ENCODE measurements at regions not wholly inside any gene's neighbourhood (a gene's known extent, or its start where the extent isn't known, plus 50 kb on each side); places are given as distances from the start of the nearest gene placed in this dataset.
A peak's percentile ranks its signal among the peaks of the same experiment; 100 is the strongest.
"Not testable (repeated sequence)": the region's sequence is repeated elsewhere in the genome, so short reads cannot be mapped to it uniquely, and the experiment has no call there.

- DNase-seq (ENCODE audit: insufficient read length, low spot score) (no peak), FAIRE-seq (no peak)
These were observed 206.6 kb upstream of the LRATD1 start for GRCh38 chr2:14425869-14426268.

GRCh38 chr2:14428056-14428455 lies 204.5 kb upstream of the LRATD1 start:
- DNase-seq (ENCODE audit: insufficient read length, low spot score) = no peak
- FAIRE-seq = no peak

GRCh38 chr2:14433946-14434495 lies 198.5 kb upstream of the LRATD1 start:
- FAIRE-seq (no peak), DNase-seq (ENCODE audit: insufficient read length, low spot score) (no peak)

DNA sequence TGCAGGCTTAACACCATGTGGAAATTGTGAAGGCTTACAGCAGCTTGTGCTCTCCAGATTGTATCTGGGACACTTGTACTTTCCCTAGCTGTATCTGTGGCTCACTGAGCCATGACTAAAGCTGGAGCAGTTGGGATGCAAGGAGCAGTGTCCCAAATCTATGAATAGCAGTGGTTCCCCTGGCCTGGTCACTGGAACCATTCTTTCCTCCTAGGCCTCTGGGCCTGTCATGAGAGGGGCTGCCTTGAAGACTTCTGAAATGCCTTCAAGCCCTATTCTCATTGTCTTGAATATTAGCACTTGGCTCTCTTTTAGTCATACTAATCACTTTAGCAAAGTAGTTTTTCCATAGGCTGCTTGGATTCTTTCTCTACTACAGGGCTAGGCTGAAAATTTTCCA lies 186.8 kb upstream of the LRATD1 start:
- FAIRE-seq = no peak

GRCh38 chr2:14448340-14448739 lies 184.2 kb upstream of the LRATD1 start:
- FAIRE-seq (no peak), DNase-seq (ENCODE audit: insufficient read length, low spot score) (no peak)

More for the DNA sequence above, 186.8 kb upstream of the LRATD1 start:
- no peak for DNase-seq (ENCODE audit: insufficient read length, low spot score)

- DNase-seq (ENCODE audit: insufficient read length, low spot score) (no peak), FAIRE-seq (no peak)
These were observed 181.2 kb upstream of the LRATD1 start for GRCh38 chr2:14451312-14451711.

DNA sequence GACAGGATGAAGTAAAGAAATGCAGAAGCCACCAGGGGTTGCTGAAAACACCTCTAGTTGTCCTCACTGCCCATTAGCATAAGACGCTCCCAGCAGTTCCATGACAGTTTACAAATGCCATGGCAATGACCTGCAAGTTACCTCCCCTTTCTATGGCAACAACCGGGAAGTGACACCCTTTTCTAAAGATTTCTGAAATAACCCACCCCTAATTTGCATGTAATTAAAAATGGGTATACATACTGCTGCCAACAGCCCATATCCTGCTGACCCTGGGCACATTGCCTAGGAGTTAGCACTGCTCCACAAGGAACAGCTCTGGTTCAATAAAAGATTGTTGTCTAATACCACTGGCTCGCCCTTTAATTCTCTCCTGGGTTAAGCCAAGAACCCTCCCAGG lies 178.3 kb upstream of the LRATD1 start:
- DNase-seq (ENCODE audit: insufficient read length, low spot score) = no peak

DNA sequence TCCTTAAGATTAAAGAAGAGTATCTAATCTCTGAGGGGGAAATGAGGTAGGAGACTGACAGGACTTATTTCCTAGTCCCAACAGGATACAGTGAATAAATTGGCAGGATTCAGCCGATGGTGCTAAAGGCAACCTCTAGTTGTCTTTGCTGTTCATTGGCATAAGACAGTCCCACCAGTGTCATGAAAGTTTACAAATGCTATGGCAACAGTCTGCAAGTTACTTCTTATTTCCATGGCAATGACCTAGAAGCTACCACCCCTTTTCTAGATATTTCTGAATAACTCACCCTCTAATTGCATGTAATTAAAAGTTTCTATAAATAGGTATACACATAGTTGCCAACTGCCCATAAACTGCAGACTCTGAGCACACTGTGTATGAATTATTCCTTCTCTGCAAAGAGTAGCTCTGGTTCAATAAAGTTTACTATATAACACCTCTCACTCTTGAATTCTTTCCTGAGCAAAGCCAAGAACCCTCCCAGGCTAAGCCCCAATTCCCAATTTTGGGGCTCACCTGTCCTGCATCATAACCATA lies 172.7 kb upstream of the LRATD1 start:
- FAIRE-seq = no peak
- DNase-seq (ENCODE audit: insufficient read length, low spot score) = no peak

More for the DNA sequence above, 178.3 kb upstream of the LRATD1 start:
- no peak for FAIRE-seq

DNA sequence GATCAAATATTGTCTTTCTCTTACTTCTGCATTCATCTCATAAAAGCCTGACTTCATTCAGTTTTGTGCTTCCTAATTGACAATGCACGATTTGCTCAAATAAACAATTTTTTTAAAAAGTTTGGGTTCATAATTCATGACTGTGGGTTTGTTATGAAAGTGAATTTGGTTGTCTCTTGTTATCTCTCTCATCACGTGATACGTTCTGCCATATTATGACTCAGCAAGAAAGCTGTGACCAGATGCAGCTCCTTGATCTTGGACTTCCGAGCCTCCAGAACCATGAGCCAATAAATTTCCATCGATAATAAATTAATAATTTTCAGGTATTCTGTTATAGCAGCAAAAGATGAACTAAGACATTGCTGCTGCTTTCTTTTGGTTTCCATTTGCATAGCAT lies 156.5 kb upstream of the LRATD1 start:
- DNase-seq (ENCODE audit: insufficient read length, low spot score) (no peak), FAIRE-seq (no peak)

DNA sequence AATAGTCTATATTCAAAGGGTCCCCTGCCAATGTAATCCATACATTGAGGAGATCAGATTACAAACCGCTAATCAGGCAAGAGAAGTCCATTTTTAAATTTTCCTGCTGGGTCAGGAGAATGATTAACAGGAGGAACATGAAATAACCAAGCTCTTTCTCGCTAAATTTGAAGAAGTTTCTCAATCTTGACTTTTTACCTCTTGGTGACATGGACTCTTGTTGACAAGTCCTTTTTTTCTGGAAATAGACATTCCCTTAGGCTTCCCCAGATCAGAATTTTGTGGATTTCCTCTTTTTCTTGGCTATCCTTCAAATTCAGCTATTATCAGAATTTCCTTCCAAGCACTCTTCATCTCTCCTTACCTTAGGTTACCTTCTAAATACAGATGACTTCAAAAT lies 153.0 kb upstream of the LRATD1 start:
- FAIRE-seq (no peak), DNase-seq (ENCODE audit: insufficient read length, low spot score) (no peak)

- DNase-seq (ENCODE audit: insufficient read length, low spot score) (no peak), FAIRE-seq (no peak)
These were observed 152.4 kb upstream of the LRATD1 start for GRCh38 chr2:14480120-14480519.

DNA sequence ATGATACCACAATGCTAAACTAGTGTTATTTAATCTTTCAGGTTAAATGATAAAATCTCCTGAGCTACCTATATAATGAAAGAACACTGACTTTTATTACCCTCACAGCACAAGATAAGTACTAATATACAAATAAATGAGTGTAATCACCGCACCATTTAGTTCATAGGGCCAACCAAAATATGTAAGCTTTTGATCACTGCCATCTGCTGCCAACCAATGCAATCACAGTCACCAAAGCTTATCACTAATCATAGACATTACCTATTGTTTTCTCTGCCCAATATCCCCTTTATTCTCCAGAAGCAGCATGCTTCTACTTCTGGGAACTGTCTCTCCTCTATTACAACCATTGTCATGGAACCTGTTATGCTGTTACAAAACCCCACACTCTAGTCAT lies 151.6 kb upstream of the LRATD1 start:
- DNase-seq (ENCODE audit: insufficient read length, low spot score) (no peak), FAIRE-seq (no peak)

DNA sequence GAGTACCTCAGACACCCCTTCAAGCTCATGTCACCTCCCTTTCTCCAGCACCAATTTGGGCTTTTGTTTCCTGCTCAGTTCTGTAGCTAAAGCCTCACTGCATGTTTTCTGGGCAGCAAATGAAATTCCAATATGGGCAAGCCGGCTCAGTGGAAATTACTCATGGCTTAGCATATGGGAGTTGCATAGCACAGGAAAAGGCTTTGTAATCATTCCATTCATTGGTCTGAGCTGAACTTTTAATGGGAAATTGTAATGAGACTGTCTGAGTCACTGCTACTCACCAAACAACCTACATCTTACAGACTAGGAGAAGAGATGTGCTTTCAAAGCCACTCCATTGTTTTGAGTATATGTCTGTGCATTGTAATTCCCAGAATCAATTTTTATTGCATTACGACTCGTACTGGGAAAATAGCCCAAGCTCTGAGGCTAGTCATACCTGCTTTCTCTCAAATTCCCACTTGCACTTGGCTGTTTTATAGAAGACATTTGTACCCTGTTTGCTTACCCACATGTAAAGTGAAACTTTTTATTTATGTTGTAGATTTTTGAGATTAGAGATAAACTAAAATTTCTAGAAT lies 139.5 kb upstream of the LRATD1 start:
- no peak for FAIRE-seq
- peak; percentile 24 for DNase-seq (ENCODE audit: insufficient read length, low spot score)

GRCh38 chr2:14494759-14495158 lies 137.8 kb upstream of the LRATD1 start:
- FAIRE-seq = no peak
- DNase-seq (ENCODE audit: insufficient read length, low spot score) = no peak

DNA sequence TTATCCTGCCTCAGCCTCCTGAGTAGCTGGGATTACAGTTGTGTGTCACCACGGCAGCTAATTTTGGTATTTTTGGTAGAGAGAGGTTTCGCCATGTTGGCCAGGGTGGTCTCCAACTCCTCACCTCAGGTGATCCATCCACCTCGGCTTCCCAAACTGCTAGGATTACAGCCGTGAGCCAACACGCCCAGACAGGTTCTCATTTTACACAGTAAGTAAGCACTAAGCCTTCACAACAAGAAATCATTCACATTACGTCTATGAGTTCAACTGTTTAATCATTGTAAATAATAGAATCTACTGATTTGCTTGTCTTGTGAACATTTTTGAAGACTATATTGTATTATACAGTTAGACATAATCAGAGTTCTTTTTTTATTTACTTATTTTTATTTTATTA lies 131.5 kb upstream of the LRATD1 start:
- FAIRE-seq = no peak
- no peak for DNase-seq (ENCODE audit: insufficient read length, low spot score)

DNA sequence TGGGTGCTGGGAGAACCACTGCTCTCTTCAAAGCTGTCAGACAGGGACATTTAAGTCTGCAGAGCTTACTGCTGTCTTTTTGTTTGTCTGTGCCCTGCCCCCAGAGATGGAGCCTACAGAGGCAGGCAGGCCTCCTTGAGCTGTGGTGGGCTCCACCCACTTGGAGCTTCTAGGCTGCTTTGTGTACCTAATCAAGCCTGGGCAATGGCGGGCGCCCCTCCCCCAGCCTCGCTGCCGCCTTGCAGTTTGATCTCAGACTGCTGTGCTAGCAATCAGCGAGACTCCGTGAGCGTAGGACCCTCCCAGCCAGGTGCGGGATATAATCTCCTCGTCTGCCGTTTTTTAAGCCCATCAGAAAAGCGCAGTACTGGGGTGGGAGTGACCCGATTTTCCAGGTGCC lies 125.6 kb upstream of the LRATD1 start:
- not testable (repeated sequence) for FAIRE-seq; DNase-seq (ENCODE audit: insufficient read length, low spot score)

- DNase-seq (ENCODE audit: insufficient read length, low spot score) (no peak), FAIRE-seq (no peak)
These were observed 121.0 kb upstream of the LRATD1 start for GRCh38 chr2:14511541-14511940.

DNA sequence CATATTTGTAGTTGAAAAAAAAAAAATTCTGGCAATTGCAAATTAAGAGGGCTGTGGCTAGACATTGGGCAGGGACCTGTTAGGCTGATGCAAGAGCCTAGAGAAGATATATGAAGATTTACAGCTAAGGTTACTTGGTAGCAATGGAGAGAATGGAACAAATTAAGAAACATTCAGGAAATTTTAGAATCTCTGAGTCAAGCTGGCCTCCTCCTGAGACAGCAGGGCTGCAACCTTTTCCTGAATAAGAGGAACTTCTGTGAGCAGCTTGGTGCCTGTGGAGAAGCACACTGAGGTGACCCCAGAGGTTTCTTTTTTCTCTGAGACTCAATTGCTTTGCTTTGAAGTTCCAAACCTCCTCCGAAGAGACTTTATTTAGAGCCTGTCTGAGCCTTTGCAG lies 118.6 kb upstream of the LRATD1 start:
- FAIRE-seq = no peak
- no peak for DNase-seq (ENCODE audit: insufficient read length, low spot score)

GRCh38 chr2:14516844-14517243 lies 115.7 kb upstream of the LRATD1 start:
- DNase-seq (ENCODE audit: insufficient read length, low spot score) (peak; percentile 37), FAIRE-seq (no peak)

GRCh38 chr2:14517731-14518130 lies 114.8 kb upstream of the LRATD1 start:
- DNase-seq (ENCODE audit: insufficient read length, low spot score) (no peak), FAIRE-seq (no peak)

GRCh38 chr2:14520385-14520945 lies 112.1 kb upstream of the LRATD1 start:
- FAIRE-seq = no peak

DNA sequence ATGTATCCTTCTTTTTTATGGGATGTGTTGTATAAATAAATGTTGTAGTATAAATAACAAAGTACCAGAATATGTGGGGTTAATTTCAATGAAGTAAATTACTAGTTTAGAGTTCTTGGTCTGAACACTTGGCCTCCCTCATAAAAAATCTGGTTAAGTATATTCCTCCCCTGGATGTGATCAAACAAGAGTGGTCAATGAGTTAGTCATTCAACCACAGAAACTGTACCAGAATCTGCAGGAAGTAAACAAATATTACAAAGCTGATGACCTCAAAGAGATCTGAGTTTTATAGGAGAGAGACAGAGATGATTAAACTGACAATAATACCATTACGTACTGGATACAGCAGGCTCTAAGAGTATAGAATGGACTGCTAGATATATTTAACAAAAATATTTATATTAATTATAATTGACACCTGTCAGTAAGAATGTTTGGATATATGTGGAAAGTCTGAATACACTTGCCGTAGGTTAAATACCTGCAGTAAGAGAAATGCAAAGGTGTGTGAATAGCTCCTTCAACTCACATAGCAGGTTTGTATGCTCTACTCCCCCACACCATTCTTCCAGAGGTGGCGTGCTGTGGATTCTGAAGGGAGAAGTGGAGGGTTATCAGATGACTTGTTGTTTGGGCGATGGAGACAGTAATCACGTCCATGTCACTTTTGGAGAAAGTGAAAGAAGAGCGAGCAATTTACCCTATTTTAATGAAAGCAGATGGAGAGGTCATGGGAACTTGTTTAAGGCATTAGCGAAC lies 108.3 kb upstream of the LRATD1 start:
- DNase-seq (ENCODE audit: insufficient read length, low spot score) = peak; percentile 24
- no peak for FAIRE-seq

More at GRCh38 chr2:14520385-14520945, 112.1 kb upstream of the LRATD1 start:
- no peak for DNase-seq (ENCODE audit: insufficient read length, low spot score)

Measured in HTR-8/SVneo (cell line).